GM21423 (cell line): ENCODE measurements at regions not wholly inside any gene's neighbourhood (a gene's known extent, or its start where the extent isn't known, plus 50 kb on each side); places are given as distances from the start of the nearest gene placed in this dataset.

Experiments
- ATAC-seq: cut with Tn5 transposase; IDR thresholded peaks from one replicate; pipeline ENCODE4 v1.9.1; 2021; ENCODE audit warnings: mild to moderate bottlenecking, moderate library complexity; ENCODE audit not compliant: unreplicated experiment

DNA sequence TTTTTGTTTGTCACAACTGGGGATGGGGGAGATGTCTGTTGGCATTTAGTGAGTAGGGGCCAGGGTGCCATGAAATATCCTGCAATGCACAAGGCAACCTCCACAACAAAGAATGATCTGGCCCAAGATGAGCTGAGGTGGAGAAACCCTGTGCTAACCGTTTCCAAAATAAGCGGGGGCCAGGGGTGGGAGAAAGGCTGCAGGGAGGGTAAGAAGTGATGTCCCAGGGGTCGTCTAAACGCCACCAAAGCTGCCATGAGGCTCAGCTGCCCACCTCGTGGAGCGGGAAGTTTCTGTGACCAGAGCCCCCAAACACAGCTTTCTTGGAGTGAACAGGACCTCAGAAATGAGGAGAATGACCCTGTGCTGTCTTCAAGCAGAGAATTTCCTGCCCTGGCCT, 76.5 kb upstream of the CDH5 start:
- no peak for ATAC-seq

DNA sequence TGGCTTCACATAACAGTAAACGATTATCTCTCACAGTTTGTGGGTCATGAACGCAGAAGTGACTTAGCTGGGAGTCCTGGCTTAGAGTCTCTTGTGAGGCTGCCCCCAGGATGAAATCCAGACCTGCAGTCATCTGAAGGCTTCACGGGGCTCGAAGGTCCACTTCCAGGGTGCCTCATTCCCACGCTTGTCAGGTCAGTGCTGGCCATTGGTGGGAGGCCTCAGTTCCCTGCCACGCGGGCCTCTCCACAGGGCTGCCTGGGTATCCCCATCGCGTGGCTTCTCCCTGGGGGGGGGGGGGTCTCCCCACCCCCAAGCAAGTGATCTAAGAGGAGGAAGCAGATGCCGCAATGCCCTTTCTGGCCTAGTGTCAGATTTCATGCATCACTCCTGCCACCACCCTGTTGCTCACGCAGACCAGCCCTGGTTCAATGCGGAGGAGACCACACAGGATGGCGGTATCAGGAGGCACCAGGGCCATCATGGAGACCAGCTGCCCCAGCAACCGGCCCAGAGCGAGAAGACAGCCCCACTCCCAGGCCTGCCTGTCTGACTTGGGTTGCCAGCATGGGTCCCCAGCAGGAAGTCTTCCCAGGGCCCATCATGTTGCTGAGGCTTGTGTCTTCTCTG, 77.3 kb upstream of the CDH5 start:
- no peak for ATAC-seq

DNA sequence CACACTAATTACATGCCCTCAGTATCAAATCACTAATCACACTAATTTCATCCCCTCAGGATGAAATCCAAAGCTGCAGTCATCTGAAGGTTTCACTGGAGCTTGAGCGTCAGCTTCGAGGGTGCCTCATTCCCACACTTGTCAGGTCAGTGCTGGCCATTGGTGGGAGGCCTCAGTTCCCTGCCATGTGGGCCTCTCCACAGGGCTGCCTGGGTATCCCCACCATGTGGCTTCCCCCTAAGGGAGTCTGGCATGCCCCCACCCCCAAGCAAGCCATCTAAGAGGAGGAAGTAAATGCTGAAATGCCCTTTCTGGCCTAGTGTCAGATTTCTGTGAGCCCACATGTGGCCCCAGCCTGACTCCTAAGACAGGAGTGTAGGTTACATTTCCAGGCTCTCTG, 78.6 kb upstream of the CDH5 start:
- ATAC-seq: no peak

DNA sequence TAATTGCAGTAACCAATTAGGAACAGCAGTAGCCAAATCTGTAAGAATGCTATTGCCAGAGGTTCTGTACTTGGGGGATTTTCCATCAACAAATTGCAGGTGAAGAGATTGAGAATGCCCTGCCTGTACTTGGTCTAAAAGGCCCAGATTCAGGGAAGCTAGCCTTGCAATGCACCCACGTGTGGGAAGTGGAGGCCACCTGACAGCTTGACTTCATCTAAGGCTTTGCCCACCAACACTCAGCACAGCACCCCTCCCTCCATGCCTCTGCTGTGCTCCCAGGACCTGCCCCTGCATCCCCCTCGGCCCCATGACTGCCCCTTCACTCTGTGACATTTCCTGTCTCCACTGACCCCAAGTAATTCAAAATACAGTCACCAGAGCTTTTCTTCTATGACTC, 79.1 kb upstream of the CDH5 start:
- ATAC-seq: no peak

DNA sequence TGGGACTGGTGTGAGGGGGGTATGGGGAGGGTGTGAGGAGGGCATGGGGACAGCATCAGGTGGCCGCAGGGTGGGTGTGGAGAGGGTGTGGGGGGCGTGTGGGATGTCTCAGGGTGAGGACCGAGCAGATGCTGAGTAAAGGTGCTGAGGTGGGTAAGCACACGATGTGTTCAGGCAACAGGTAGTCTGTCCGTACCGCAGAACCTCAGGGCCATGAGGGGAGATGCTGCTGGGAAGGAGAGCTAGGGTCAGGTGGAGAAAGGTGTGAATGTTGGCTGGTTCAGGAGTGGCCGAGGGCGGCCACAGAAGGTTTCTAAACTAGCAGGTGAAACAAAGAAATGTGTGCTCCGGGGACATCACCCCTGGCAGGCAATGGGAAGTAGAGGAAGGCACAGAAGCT, 80.0 kb upstream of the CDH5 start:
- no peak for ATAC-seq

DNA sequence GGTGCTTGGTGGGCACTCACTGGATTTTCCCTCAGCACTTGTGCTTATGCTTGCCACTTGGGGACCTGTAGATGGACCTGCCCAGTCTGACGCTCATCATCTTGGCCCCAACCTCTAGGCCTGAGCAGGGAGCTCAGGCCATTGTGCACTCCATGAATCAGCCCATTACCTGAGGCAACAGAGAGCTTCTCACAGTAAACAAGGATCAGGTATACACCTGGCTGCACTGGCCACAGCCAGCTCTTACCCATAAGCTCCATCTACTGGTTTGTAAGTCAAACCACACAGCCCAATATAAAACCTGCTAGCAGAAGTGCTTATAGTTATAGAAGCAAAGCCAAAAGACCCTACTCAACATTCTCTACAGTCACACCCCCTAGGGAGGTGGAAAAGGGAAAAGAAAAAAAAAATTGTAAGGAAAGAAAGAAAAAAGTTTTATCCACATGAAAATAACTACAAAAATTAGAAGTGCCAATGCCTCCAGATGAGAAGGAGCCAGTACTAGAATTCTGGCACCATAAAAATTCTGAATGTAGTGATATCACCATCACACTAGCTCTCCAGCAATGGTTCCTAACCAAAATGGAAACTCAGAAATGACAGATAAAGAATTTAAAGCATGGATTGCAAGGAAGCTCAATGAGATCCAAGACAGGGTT, 87.8 kb upstream of the CDH5 start:
- no peak for ATAC-seq

DNA sequence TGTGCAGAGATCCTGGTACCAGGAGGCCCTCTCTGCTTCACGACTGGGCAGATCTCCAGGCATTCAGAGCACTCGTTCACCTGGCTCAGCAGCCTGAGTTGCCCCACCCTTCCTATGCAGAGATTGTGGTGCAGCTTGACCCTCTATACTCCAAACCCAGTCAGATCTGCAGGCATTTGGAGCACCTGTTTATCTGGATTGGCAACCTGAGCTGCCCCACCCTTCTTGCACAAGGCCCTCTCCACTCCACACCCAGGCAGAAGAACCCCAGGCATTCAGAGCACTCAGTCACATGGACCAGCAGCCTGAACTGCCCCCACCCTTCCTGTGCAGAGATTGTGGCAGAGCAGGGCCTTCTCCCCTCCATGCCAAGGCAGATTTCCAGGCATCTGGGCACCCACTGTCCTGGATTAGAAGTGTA, 88.4 kb upstream of the CDH5 start:
- ATAC-seq: no peak

DNA sequence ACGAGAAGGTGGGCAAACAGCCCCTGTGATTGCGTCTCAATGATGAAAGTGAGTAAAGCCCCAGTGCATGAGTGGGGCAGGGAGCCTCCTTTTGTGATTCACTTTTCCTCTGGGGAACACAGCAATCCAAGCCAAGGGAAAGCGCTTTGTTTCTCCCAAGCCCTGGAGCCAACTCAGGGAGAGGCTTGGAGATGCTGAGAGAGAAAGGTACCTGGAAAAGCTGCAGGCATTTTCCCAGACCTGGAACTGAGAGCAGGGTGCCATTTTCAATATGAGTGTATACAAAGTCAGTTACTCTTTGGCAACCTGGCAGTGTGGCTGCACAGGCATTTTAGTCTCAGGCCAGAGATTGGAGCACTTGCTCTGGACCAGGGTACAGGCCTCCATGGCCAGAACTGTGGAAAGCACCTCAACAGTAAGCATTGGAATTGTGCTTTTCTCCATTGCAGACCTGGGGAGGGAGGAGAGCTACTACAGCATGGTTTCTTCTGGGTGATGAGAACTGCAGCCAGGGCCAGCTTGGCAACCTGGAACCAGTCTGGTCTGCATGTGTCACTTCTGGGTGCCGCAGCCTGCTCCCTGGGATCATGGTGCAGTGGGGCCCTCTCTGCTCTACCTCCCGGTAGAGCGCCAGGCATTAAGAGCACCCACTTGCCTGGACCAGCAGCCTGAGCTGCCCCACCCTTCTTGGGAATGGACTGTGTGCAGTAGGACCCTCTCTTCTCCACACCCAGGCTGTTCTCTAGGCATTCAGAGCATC, 89.0 kb upstream of the CDH5 start:
- no peak for ATAC-seq

DNA sequence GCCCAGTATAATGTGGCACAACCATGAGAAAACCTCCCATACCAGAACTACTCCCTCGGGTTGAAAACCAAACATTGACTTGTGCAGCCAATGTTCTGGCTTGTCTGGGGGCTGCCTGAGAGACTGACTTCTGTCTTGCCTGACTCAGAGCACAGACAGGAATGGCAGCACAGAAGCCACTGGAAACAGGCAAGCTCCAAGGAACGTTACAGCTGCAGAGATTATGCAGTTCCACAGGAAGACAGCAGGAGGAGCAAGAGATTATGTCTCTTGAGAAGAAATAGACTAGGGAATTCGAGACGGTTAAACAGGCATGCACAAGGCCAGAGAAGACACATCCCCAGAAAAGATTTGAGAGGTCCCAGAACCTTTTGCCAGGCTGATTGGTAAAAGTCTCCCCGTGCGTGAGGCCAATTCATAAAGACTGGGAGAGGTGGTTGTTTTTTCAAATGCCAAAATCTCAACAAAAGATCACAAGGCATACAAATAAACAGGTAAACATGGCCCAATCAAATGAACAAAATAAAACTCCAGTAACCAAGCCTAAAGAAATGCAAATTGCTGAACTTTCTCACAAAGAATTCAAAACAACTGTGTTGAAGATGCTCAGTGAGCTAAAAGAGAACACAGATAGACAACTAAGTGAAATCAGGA, 90.6 kb upstream of the CDH5 start:
- ATAC-seq: no peak

DNA sequence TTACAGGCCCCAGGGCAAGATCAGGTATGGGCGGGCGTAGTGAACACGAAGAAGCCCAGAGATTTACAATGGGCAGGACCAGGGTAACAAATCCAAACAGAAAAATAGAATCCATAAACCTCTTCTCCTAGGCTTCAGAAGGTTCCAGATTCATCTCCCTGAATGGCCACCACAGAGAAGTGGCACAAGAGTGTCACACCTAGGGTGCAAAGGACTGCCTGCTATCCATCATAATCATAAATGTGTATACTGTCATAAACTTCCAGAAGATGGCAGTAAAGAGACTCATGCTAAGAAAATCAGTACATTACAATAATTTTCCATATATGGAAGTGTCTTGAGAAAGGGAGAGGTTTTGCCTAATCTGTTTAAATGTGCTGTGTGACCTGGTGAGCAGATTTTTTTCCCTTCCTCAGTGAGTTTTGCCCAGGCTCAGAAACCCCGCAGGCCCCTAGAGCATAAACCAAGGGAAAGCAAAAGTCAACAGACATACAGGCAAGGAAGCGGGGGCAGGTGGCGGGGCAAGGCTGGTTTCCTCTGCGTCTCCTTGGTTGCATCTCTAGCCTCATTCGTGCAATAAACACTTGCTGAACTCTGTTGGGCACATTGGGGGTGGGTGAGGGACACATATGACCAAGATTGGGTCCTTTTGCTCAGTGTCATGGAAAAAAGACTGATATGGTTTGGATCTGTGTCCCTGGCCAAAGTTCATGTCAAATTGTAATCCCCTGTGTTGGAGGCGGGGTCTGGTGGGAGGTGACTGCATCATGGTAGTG, 92.0 kb upstream of the CDH5 start:
- no peak for ATAC-seq

DNA sequence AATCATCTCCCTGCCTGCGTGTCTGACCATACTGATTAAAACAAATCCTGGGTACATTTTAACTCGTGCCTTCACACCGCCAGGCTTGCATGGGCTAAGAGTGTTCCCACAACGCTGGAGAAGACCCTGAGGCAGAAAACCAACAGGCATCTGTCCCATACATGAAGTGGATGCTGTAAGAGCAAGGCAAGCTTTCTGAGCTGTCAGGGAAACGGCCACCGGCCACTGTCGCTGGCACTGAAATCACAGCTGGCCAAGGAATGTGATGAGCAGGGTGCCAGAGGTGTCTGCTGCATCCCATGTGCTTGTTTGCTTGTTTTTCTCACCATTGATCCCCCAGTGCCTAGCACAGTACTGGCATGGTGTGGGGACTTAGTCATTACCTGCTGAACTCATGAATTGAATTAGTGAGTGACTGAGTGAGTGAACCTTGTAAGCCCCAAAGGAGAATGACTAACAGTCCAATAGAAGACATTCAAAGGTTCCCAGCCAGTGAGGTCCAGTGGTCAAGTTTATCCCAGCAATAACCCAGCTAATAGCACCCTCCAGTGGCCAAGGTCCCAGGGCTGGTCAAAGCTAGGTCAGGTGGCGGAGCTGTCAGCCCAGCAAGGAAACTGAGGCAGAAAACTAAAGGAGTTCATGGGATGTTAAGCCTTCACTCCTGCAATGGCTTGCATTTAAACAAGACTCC, 92.7 kb upstream of the CDH5 start:
- ATAC-seq: no peak

DNA sequence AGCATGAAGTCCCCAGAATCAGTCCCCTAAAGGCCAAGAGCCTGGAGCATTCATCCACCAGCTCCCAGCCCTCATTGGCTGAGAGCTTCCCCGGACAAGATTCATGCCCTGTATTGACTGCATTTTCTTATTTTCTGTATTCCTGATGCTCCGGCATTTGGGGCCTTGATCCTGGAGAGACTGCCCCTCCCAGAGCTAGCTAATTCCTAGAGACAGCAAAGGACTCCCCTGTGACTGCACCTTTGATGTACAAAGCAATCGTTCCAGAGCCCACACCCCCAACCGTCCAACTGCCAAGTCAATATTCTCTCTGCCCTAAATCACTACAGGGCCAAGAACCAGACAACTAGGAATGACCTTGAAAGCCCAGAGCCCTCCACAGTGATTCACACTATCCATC, 93.4 kb upstream of the CDH5 start:
- ATAC-seq: no peak

DNA sequence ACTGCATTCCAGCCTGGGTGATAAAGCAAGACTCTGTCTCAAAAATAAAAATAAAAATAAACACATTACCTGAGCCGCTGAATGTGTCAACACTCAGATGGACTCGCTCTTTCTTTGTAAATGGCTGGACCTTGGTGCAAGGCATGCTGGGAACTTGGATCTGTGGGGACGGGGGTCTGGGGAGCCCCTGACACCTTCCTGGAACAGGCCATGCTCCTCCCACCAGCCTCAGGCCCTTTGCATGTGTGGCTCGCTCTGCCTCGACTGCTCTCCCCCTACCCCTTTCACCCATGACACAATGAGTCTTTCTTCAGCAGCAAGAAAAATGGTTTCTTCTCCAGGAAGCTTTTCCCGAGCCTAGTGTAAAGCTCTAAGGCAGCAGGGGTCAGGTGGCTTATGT, 94.0 kb upstream of the CDH5 start:
- ATAC-seq: no peak

DNA sequence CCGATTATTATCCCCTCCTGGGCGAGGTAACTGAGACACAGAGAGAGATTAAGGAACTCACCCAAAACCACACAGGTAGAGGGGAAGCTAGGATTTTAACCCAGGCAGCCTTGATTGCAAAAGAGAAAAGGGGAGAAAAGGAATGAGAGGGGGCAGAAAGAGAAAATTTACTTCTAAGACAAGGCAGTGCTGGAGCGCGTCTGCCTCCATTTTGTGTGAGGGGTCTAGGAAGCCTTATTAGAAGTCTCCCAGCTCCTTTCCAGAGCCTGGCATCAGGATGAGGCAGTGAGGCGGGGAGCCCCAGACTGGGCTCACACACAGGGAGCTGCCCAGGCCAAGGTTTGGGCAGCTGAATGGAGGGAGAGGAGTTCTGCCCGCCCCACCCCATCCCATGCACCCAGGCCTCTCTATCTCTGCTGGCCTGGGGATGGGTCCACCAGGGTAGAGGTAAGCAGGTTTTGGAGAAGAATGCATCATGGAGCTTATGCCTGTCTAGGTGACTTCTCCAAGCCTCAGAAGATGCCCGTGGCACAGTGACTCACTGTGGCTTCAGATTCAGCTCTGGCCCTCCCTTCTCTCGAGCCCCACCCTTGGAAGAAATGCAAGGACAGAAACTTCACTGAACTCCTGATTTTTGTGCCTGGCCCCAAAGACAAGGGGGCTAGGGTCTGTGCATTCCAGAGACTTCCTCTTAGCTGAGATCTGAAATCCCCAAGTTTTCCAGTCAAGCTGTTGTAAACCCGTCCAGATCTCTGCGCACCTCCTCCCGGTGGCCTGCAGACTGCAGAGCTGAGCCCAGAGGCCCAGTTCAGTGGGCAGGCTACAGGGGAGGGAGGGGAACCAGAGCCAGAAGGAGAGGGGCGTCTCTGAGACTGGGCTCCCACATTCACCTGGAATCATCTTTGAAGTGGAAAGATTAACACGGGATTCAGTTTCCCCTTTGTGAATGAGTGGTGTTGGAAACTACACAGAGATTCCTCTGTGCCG, 95.1 kb upstream of the CDH5 start:
- no peak for ATAC-seq

DNA sequence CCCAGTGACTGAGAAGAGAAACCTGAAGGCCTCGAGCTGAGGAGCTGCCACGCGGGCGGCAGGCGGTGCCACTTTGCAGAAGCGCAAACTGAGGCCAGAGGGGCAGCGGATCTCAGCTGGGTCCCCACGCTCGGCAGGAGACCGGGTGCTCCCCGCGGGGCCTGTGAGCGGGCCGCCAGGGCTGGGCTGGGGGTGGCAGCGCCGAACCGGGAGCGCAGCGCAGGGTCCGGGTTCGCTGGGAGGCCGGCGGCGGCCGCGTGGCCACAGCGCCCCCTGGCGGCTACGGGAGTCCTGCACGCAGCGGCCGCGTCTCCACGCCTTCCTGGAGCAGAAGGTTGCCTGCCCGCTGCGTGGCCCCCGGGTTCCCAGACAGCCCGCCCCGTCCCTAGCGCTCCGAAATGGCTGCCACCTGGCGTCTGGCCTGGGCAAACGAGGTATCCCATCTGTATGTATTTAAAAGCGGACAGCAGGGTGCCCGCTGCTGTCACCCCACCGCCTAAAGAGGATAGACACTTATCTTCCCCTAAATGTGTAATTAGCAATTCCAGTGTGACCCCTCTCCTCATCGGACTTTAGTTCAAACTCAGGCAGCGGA, 96.1 kb upstream of the CDH5 start:
- peak; percentile 67 for ATAC-seq

DNA sequence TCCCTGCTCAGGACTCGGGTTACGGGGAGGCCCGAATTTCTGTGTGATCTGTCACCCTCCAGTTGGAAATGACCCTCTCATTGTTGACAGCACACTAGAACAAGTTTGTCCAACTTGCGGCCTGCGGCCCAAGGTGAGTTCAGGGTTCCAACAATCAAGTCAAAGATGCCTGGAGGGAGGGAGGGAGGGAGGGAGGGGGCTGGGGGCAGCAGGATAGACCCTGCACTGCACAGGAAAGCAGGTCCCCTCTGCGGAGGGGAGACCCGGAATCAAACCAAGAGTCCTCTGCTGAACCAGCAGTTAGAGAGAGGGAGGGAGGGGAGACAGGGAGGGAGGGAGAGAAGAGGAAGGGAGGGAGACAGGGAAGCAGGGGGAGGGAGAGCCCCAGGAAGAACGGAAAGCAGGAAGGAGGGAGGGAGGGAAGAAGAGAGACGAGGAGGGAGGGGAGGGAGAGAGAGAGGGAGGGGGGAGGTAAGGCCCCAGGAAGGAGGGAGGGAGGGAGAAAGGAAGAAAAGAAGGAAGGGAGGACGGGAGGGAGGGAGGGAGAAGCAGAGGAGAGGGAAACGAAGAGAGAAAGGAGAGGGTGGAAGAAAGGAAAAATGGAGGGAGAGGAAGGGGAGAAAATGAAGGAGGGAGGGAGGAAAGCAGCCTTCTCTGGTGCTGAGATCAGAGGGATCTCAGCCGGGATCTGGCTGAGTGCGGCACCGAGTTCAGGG, 96.7 kb upstream of the CDH5 start:
- no peak for ATAC-seq

DNA sequence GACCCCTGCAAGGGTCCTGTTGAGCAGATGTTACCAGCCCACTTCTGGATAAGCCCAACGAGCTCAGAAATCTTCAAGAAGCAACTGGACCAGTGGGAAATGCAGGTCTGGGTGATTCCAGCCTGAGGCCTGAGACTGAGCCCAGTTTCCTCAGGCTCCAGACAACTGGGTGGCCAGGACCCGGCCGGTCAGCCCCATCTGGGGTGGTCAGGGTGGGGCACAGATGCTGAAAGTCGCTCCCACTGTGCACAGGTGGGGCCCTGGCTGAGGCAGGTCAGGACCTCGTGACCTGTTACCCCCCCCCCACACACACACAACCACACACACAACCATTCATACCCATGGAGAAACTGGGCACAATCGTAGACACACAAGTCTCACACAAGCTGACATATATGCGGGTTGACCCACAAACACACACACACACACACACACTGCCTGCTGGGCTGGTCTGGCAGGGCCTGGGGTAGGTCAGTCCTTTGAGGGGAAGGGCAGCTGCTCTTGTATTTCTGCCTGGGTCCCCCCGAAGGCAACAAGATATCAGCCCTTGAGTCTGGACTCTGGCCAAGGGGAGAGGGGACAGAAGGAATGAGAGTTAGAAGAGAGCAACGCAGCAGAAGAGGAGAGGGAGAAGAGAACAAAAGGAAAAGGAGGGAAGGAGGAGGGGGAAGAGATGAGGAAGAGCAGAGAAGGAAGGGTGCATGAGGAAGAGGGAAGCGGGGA, 99.0 kb upstream of the CDH5 start:
- ATAC-seq: no peak
